Activated CD4-positive, alpha-beta memory T cell treated with anti-CD3 and anti-CD28 coated beads for 36 hours (primary cell): ENCODE measurements at regions not wholly inside any gene's neighbourhood (a gene's known extent, or its start where the extent isn't known, plus 50 kb on each side); places are given as distances from the start of the nearest gene placed in this dataset.

Experiments used
- CTCF ChIA-PET: fragments of 350-600 bp; sonication (Branson Sonifier 250); formaldehyde crosslinking; loops from one replicate; lab custom pipeline; 2021; ENCODE audit warnings: antibody characterized with exemption, inconsistent platforms; lab: Charles Lee
- POLR2A ChIA-PET: fragments of 350-600 bp; sonication (Branson Sonifier 250); formaldehyde crosslinking; loops from one replicate; lab custom pipeline; 2021; ENCODE audit warnings: antibody characterized with exemption; lab: Charles Lee
- DNase-seq: peaks from one replicate; pipeline ENCODE4 v3.0.0-alpha.2; 2020
- H3K27ac Mint-ChIP-seq: one replicate; pipeline ENCODE4 v1.8.0; 2021; ENCODE audit warnings: mixed read lengths
- H3K27me3 Mint-ChIP-seq: one replicate; pipeline ENCODE4 v1.8.0; 2021; ENCODE audit warnings: mixed read lengths
- H3K36me3 Mint-ChIP-seq: one replicate; pipeline ENCODE4 v1.8.0; 2021; ENCODE audit warnings: mixed read lengths
- H3K4me1 Mint-ChIP-seq: one replicate; pipeline ENCODE4 v1.8.0; 2021; ENCODE audit warnings: low read depth, mixed read lengths
- H3K4me3 Mint-ChIP-seq: one replicate; pipeline ENCODE4 v1.8.0; 2021; ENCODE audit warnings: mild to moderate bottlenecking, mixed read lengths
- H3K9me3 Mint-ChIP-seq: one replicate; pipeline ENCODE4 v1.8.0; 2021; ENCODE audit warnings: mixed read lengths
- intact Hi-C: fragments of 100-400 bp; cut with micrococcal nuclease; formaldehyde crosslinking; loops from one replicate; pipeline ENCODE4 v1.15.1; 2023

DNA sequence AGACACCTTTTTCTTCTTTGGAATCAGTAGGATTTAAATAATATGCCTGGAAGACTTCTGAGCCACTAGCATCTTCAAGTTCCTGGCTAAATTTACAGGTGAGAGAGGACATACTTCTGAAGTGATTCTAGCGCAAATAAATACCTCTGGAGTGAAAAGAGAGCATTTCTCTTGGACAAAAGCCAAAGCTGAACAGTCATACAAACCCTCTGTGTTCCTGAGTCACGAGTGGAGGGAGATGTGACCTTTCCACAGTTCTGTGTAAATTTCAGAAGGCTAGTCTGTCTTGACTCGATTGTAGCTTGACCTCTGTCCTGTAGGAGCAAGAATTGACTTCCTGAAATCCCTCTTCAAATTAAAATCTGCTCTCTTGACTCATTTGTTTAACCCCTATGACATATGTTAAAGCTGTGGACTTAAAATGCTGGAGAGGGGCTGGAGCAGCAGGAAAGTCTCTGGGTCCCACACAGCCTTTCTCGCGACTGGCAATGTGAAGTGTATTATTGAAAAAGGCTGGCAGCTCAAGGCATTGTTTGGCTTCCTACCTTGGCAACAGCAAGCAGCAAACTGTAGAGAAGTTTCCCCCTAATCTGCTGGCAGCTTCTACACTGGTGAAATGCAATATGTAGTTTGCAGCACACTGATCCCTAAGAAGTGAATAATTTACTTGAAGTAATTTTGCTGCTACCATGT lies 79.6 kb upstream of the GCFC2 start:
- Mint-ChIP-seq H3K9me3 (no peaks in the 10 kb centered on the region), H3K4me3 (no peak overlapping the region), H3K36me3 (no peaks in the 10 kb centered on the region), H3K4me1 (no peaks in the 10 kb centered on the region), H3K27me3 (no peaks in the 10 kb centered on the region), H3K27ac (no peak overlapping the region)
- POLR2A ChIA-PET = no interaction called here
- intact Hi-C loops = no loop called here
- DNase-seq = no peak
- CTCF ChIA-PET = no interaction called here

DNA sequence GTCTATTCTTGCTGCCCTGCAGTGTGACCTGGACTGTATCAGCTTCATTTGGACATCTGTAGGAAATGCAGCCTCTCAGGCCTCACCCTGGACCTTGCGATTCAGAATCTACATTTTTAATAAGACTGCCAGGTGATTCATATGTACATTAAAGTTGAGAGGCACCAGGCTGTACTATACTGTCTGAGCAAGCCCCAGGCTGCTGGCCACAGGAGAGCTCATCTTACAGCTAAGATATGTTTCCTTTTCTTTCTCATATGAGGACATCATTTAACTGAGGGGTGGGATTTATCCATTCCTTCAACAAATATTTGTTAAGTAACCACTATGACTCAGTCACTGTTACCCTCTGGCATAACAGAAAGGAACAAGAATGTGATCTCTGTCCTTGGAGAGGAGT lies 78.2 kb upstream of the GCFC2 start:
- intact Hi-C loops = no loop called here

DNA sequence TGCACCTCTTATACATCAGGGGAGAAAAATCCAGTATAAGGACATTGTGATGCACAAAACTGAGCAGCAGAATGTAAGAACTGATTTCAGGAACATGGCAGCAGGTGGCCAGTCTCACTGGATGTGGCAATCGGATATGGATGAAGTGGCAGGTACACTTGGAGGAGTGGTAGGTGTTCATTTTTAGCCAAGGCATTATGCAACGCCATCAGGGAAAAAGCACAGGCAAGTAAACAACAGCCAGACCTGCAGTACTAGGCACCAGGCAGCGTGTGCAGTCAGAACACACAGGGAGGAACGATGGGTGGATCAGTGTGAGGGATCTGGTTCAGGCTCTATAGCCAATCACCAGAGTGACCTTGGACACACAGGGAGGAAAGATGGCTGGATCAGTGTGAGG lies 77.4 kb upstream of the GCFC2 start:
- CTCF ChIA-PET = no interaction called here
- intact Hi-C loops = no loop called here
- H3K36me3 Mint-ChIP-seq = no peaks in the 10 kb centered on the region

More for the DNA sequence above, 78.2 kb upstream of the GCFC2 start:
- Mint-ChIP-seq H3K4me3 (no peak overlapping the region), H3K4me1 (no peaks in the 10 kb centered on the region), H3K36me3 (no peaks in the 10 kb centered on the region), H3K27ac (no peak overlapping the region), H3K9me3 (no peaks in the 10 kb centered on the region), H3K27me3 (no peaks in the 10 kb centered on the region)
- ChIA-PET CTCF (no interaction called here), POLR2A (no interaction called here)
- DNase-seq = no peak

DNA sequence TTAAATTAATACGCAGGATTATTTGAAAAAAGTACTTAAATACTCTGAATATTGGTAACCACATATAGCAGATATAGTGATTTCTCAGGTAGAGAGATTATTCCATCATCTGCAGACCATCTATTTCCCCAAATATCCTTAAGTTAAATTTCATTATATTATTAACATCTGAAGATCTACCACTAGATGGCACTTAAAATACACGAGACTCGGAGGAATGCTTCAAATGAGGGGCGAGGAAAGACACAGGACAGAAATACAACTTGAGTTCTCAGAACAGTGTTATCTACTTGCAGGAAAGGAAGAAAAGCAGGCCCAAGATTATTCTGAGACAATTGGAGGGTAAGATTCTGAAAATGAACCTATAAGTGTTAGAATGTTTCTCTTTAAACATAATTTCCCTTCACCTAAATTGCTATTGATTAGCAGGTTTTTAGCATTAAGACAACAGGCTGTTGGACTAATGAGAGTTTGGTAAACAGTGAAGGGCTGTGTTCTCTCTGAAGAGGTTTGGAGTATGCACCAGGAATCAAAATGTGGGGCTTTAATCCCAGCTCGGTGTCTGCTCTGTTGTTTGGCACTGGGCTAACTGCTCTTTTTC lies 76.9 kb upstream of the GCFC2 start:
- DNase-seq = no peak
- CTCF ChIA-PET = interaction anchor here (0.7 kb wide), 1 partner anchor 998 kb away, joined by 3 read pairs; no protein-coding TSS in a partner anchor
- no peaks in the 10 kb centered on the region for H3K36me3 Mint-ChIP-seq
- POLR2A ChIA-PET = no interaction called here
- intact Hi-C loops = no loop called here
- no peak overlapping the region for H3K4me3 Mint-ChIP-seq
- no peak overlapping the region for H3K27ac Mint-ChIP-seq
- no peaks in the 10 kb centered on the region for H3K4me1 Mint-ChIP-seq
- no peaks in the 10 kb centered on the region for H3K9me3 Mint-ChIP-seq
- H3K27me3 Mint-ChIP-seq = no peaks in the 10 kb centered on the region

More for the DNA sequence above, 77.4 kb upstream of the GCFC2 start:
- Mint-ChIP-seq H3K27me3 (no peaks in the 10 kb centered on the region), H3K9me3 (no peaks in the 10 kb centered on the region), H3K27ac (no peak overlapping the region), H3K4me3 (no peak overlapping the region), H3K4me1 (no peaks in the 10 kb centered on the region)
- no peak for DNase-seq
- POLR2A ChIA-PET = no interaction called here

DNA sequence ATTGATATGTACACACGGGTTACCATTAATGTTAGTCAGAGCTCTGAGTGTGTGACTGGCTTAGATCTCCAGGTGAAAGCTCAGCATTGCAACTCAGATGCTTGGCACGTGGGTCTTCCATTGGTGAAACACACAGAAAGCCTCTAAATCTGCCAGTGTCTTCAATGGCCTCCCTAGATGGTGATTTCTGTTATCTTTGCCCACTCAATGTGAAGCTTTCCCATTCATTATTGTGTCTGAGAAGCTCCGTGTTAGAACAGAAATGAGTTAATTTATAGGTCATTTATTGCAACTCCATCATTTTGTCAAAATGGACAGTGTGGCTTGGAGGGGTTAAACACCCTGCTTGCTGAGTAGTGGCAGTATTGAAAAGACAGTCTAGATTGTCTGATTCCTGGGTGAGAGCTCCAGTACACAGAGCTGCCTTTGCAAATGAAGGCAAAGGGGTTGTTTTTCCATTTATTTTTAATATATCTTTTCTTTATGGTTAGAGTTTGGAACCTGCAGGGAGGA lies 64.7 kb upstream of the GCFC2 start:
- CTCF ChIA-PET = no interaction called here

DNA sequence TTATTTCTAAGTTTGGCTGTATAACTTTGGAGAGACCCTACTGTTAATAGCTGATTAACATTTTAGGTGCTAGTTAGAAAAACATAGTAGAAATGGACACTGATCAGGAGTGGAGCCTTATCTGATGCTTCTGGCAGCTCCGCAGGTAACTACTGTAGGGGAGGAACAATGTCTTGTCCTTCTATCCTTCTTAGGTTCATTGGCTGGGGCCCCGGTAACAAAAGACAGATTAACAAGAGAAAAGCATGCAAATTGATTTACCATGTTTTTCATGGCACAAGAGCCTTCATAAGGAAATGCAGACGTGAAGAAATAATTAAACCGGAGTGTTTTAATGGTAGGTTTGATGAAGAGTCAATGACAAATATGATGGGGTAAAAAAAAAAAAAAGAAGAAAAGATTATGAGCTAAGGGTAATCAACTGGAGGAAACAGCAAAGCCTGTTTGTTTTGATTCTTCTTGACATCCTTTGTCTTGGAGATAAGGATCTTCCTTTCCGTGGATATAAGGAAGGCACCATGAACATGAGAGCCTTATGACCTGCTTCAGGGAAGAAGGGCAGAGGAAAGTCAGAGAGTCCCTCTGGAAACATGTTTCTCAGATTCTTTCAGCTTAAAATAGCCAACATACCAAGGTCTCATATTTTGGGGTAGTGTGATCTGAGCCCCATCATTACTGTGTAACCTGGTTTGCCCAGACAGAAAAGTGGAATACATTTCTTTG lies 62.4 kb upstream of the GCFC2 start:
- intact Hi-C loops = no loop called here
- peaks cover 15% of the 10 kb centered on the region for H3K27me3 Mint-ChIP-seq
- no peaks in the 10 kb centered on the region for H3K36me3 Mint-ChIP-seq
- H3K9me3 Mint-ChIP-seq = no peaks in the 10 kb centered on the region
- H3K4me3 Mint-ChIP-seq = no peak overlapping the region
- H3K4me1 Mint-ChIP-seq = no peaks in the 10 kb centered on the region
- DNase-seq = no peak
- no peak overlapping the region for H3K27ac Mint-ChIP-seq
- ChIA-PET POLR2A (no interaction called here), CTCF (interaction anchor here (0.7 kb wide), 1 partner anchor 58 kb away, joined by 3 read pairs; no protein-coding TSS in a partner anchor)

More for the DNA sequence above, 64.7 kb upstream of the GCFC2 start:
- no peaks in the 10 kb centered on the region for H3K4me1 Mint-ChIP-seq
- H3K9me3 Mint-ChIP-seq = no peaks in the 10 kb centered on the region
- H3K27ac Mint-ChIP-seq = no peak overlapping the region
- intact Hi-C loops = no loop called here
- H3K4me3 Mint-ChIP-seq = no peak overlapping the region
- DNase-seq = no peak
- peaks cover 13% of the 10 kb centered on the region for H3K27me3 Mint-ChIP-seq
- H3K36me3 Mint-ChIP-seq = no peaks in the 10 kb centered on the region
- POLR2A ChIA-PET = no interaction called here

DNA sequence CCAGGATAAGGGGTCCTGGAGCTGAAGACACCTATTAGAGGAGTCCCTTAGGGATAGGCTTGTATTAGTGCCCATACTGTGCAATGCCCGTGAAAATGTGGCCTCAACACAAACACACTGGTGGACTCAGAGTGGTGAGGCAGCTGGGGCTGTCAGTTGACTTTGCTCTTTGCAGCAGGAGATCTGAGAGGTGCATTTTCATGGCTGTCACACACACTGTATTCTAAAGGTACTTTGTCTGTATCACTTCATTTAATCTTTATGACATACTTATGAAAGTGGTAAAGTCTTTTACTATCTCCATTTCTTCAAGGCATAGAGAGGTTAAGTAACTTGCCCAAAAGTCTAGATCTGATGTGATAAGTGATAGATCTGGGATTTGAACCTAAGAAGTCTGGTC lies 55.1 kb upstream of the GCFC2 start:
- intact Hi-C loops = no loop called here
- H3K4me1 Mint-ChIP-seq = no peaks in the 10 kb centered on the region
- H3K4me3 Mint-ChIP-seq = no peak overlapping the region
- H3K9me3 Mint-ChIP-seq = no peaks in the 10 kb centered on the region
- no peak overlapping the region for H3K27ac Mint-ChIP-seq
- ChIA-PET CTCF (no interaction called here), POLR2A (no interaction called here)
- H3K27me3 Mint-ChIP-seq = peaks cover 21% of the 10 kb centered on the region
- no peak for DNase-seq
- H3K36me3 Mint-ChIP-seq = no peaks in the 10 kb centered on the region

DNA sequence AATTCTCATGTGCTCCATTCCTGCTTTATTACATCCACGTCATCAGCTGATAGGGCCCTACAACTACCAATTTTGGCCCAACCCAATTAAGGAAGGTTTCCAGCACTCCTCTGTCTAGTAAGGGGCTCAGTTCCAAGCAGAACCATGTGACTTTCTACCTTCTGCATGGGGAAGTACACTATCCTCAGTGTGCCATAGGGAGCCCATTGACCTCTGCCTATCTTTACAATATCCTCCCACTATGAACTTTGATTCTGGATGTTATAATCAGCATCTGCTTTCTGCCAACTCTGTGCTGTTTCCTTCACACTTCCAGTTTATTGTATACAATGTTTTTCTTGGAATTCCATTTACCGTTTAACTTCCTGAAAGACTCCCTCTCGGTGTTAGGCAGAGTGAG lies 53.9 kb upstream of the GCFC2 start:
- DNase-seq = no peak
- intact Hi-C loops = no loop called here
- H3K4me1 Mint-ChIP-seq = no peaks in the 10 kb centered on the region
- CTCF ChIA-PET = no interaction called here
- peaks cover 21% of the 10 kb centered on the region for H3K27me3 Mint-ChIP-seq
- no peaks in the 10 kb centered on the region for H3K36me3 Mint-ChIP-seq
- H3K27ac Mint-ChIP-seq = no peak overlapping the region
- H3K4me3 Mint-ChIP-seq = no peak overlapping the region
- H3K9me3 Mint-ChIP-seq = no peaks in the 10 kb centered on the region
- POLR2A ChIA-PET = no interaction called here
